Ishikawa (cell line): ENCODE measurements at regions not wholly inside any gene's neighbourhood (a gene's known extent, or its start where the extent isn't known, plus 50 kb on each side); places are given as distances from the start of the nearest gene placed in this dataset.

Experiments
- CREB1 ChIP-seq: IDR thresholded peaks from 2 replicates; pipeline ENCODE4 v1.6.1; 2012; ENCODE audit warnings: low read depth
- RAD21 ChIP-seq: IDR thresholded peaks from 2 replicates; pipeline ENCODE4 v1.6.1; 2012; ENCODE audit warnings: low read depth
- REST ChIP-seq: IDR thresholded peaks from 2 replicates; pipeline ENCODE4 v1.6.1; 2012; ENCODE audit warnings: low read depth, mild to moderate bottlenecking

DNA sequence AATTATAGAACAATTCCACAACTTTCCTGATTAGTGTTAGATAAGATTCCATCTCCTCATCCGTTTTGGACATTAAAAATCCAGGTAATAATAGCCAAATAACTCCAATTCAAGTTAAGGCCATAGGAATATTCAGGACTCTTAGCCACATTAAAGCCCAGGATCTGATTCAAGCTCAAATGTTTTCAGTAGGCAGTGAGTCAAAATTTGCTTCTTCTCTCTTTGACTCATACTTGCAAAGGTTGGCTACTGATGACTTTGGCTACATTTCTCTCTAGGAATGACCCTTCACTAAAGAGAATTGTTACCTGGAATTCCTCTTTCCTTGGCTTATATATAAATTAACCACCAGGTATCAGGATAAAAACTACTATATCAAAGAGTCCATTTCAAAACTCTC lies 354.9 kb upstream of the HS3ST1 start:
- TF ChIP-seq REST (no peak), CREB1 (no peak), RAD21 (no peak)
